ENCODE measurements at regions not wholly inside any gene's neighbourhood (a gene's known extent, or its start where the extent isn't known, plus 50 kb on each side); places are given as distances from the start of the nearest gene placed in this dataset.

- TF ChIP-seq ATF1 (CRISPR knock-in tag; IDR thresholded peaks at IDR 0.05) (no peak), USF2 (CRISPR knock-in tag; IDR thresholded peaks at IDR 0.05) (no peak), SOX15 (CRISPR knock-in tag; IDR thresholded peaks at IDR 0.05) (no peak), ERG (CRISPR knock-in tag; IDR thresholded peaks at IDR 0.05) (no peak), MAX (CRISPR knock-in tag; IDR thresholded peaks at IDR 0.05) (no peak), RORB (CRISPR knock-in tag; IDR thresholded peaks at IDR 0.05) (no peak), ZNF532 (CRISPR knock-in tag; IDR thresholded peaks at IDR 0.05; ENCODE audit: borderline replicate concordance) (no peak), HMGXB4 (CRISPR knock-in tag; IDR thresholded peaks at IDR 0.05) (no peak)
Observed at GRCh38 chr3:64894006-64894405, 206.2 kb upstream of the ADAMTS9 start (continued).

GRCh38 chr3:64892671-64893309 is 205.0 kb upstream of the ADAMTS9 start:
- TF ChIP-seq USF2 (CRISPR knock-in tag; IDR thresholded peaks at IDR 0.05) (0 out of 2 replicates have a peak, but pooled peaks have one; percentile 8), MYBL2 (CRISPR knock-in tag; IDR thresholded peaks at IDR 0.05) (no peak)
- peaks cover 3% of the 10 kb centered on the region for H3K9me3 Mint-ChIP-seq
- H3K27ac Mint-ChIP-seq: no peak overlapping the region
- ATAC-seq: no peak
- H3K27me3 Mint-ChIP-seq (ENCODE audit: low read depth): no peaks in the 10 kb centered on the region
- ChIA-PET CTCF (no interaction called here), POLR2A (no interaction called here)
- no peaks in the 10 kb centered on the region for H3K36me3 Mint-ChIP-seq
- DNase-seq (ENCODE audit: low spot score): no peak
- no peak overlapping the region for H3K4me3 Mint-ChIP-seq
- H3K4me1 Mint-ChIP-seq: peaks cover 21% of the 10 kb centered on the region

- ChIA-PET CTCF (no interaction called here), POLR2A (no interaction called here)
- Mint-ChIP-seq H3K27me3 (ENCODE audit: low read depth) (no peaks in the 10 kb centered on the region), H3K27ac (no peak overlapping the region), H3K9me3 (peaks cover 7% of the 10 kb centered on the region), H3K36me3 (no peaks in the 10 kb centered on the region), H3K4me3 (no peak overlapping the region), H3K4me1 (peaks cover 21% of the 10 kb centered on the region)
- ATAC-seq: no peak
- no peak for DNase-seq (ENCODE audit: low spot score)
- TF ChIP-seq ERG (CRISPR knock-in tag; IDR thresholded peaks at IDR 0.05): no peak
- no peak for TF ChIP-seq ZNF532 (CRISPR knock-in tag; IDR thresholded peaks at IDR 0.05; ENCODE audit: borderline replicate concordance)
- no peak for TF ChIP-seq RORB (CRISPR knock-in tag; IDR thresholded peaks at IDR 0.05)
- no peak for TF ChIP-seq HMGXB4 (CRISPR knock-in tag; IDR thresholded peaks at IDR 0.05)
- TF ChIP-seq ETV6 (CRISPR knock-in tag; IDR thresholded peaks at IDR 0.05): no peak
Observed at GRCh38 chr3:64891021-64891420, 203.2 kb upstream of the ADAMTS9 start.

Data from WTC11 (cell line).